H9 (cell line): ENCODE measurements at regions not wholly inside any gene's neighbourhood (a gene's known extent, or its start where the extent isn't known, plus 50 kb on each side); places are given as distances from the start of the nearest gene placed in this dataset.

Source experiments
- DNase-seq: peaks from one replicate; pipeline ENCODE4 v3.0.0-alpha.2; 2017
- H2AFZ ChIP-seq: one replicate; pipeline ENCODE4 v1.6.1; 2013; ENCODE audit warnings: mild to moderate bottlenecking, low read length, control low read depth, moderate library complexity
- H2AK5ac ChIP-seq: 2 replicates; pipeline ENCODE4 v1.6.1; 2013; ENCODE audit warnings: low read length, control low read depth, mixed read lengths; ENCODE audit not compliant: insufficient read length
- H2BK120ac ChIP-seq: one replicate; pipeline ENCODE4 v1.6.1; 2013; ENCODE audit warnings: low read depth, mild to moderate bottlenecking, low read length, control low read depth, inconsistent platforms; ENCODE audit not compliant: poor library complexity, severe bottlenecking
- H2BK12ac ChIP-seq: 2 replicates; pipeline ENCODE4 v1.6.1; 2013; ENCODE audit warnings: low read length, control low read depth, mixed read lengths, low read depth; ENCODE audit not compliant: insufficient read length
- H2BK15ac ChIP-seq: 2 replicates; pipeline ENCODE4 v1.6.1; 2013; ENCODE audit warnings: low read depth, low read length, control low read depth
- H2BK20ac ChIP-seq: one replicate; pipeline ENCODE4 v1.6.1; 2013; ENCODE audit warnings: low read depth, mild to moderate bottlenecking, low read length, control low read depth, inconsistent platforms; ENCODE audit not compliant: poor library complexity, severe bottlenecking
- H2BK5ac ChIP-seq: 2 replicates; pipeline ENCODE4 v1.6.1; 2013; ENCODE audit warnings: low read length, control low read depth, mixed read lengths; ENCODE audit not compliant: insufficient read length
- H3K14ac ChIP-seq: 2 replicates; pipeline ENCODE4 v1.6.1; 2013; ENCODE audit warnings: low read length, control low read depth; ENCODE audit not compliant: insufficient read depth
- H3K18ac ChIP-seq: 2 replicates; pipeline ENCODE4 v1.6.1; 2013; ENCODE audit warnings: low read depth, mild to moderate bottlenecking, mixed read lengths, low read length, control low read depth; ENCODE audit not compliant: insufficient read length
- H3K23ac ChIP-seq: 2 replicates; pipeline ENCODE4 v1.6.1; 2013; ENCODE audit warnings: low read length, control low read depth, mixed read lengths, low read depth; ENCODE audit not compliant: insufficient read length
- H3K23me2 ChIP-seq: 2 replicates; pipeline ENCODE4 v1.6.1; 2013; ENCODE audit warnings: low read depth, mild to moderate bottlenecking, mixed read lengths, low read length, control low read depth; ENCODE audit not compliant: insufficient read length, poor library complexity, severe bottlenecking
- H3K27ac ChIP-seq: 2 replicates; pipeline ENCODE4 v1.5.1; 2013; ENCODE audit warnings: low read length, control low read depth, mixed read lengths, low read depth; ENCODE audit not compliant: insufficient read length
- H3K27me3 ChIP-seq: 2 replicates; pipeline ENCODE4 v1.6.1; 2013; ENCODE audit warnings: low read length, control low read depth, inconsistent platforms; ENCODE audit not compliant: insufficient read depth
- H3K4ac ChIP-seq: 2 replicates; pipeline ENCODE4 v1.6.1; 2013; ENCODE audit warnings: low read depth, mild to moderate bottlenecking, control low read depth, inconsistent platforms, low read length, moderate library complexity
- H3K4me1 ChIP-seq: 2 replicates; pipeline ENCODE4 v1.6.1; 2013; ENCODE audit warnings: low read length, control low read depth, inconsistent platforms; ENCODE audit not compliant: insufficient read depth
- H3K4me2 ChIP-seq: 2 replicates; pipeline ENCODE4 v1.6.1; 2013; ENCODE audit warnings: low read length, control low read depth, mixed read lengths; ENCODE audit not compliant: insufficient read length, insufficient read depth
- H3K56ac ChIP-seq: 2 replicates; pipeline ENCODE4 v1.6.1; 2013; ENCODE audit warnings: low read depth, mild to moderate bottlenecking, mixed read lengths, low read length, control low read depth; ENCODE audit not compliant: insufficient read length
- H3K79me1 ChIP-seq: 2 replicates; pipeline ENCODE4 v1.6.1; 2013; ENCODE audit warnings: low read depth, mild to moderate bottlenecking, moderate library complexity, low read length, control low read depth, inconsistent platforms; ENCODE audit not compliant: insufficient read depth, poor library complexity, severe bottlenecking
- H3K79me2 ChIP-seq: 2 replicates; pipeline ENCODE4 v1.6.1; 2013; ENCODE audit warnings: low read length, control low read depth, inconsistent platforms; ENCODE audit not compliant: insufficient read depth
- H3K9ac ChIP-seq: 2 replicates; pipeline ENCODE4 v1.6.1; 2013; ENCODE audit warnings: low read length, control low read depth, mixed read lengths; ENCODE audit not compliant: insufficient read length; ENCODE audit errors: extremely low read depth
- H3K9me3 ChIP-seq: one replicate; pipeline ENCODE4 v1.6.1; 2013; ENCODE audit warnings: low read depth, low read length, inconsistent platforms; ENCODE audit not compliant: control insufficient read depth
- H3T11ph ChIP-seq: one replicate; pipeline ENCODE4 v1.6.1; 2013; ENCODE audit warnings: mild to moderate bottlenecking, low read length, control low read depth, inconsistent platforms
- H4K20me1 ChIP-seq: one replicate; pipeline ENCODE4 v1.6.1; 2013; ENCODE audit not compliant: control insufficient read depth, insufficient read length, insufficient read depth
- H4K5ac ChIP-seq: 2 replicates; pipeline ENCODE4 v1.6.1; 2013; ENCODE audit warnings: low read depth, mild to moderate bottlenecking, mixed read lengths, low read length, control low read depth; ENCODE audit not compliant: insufficient read length
- H4K8ac ChIP-seq: replicated peaks from 2 replicates; pipeline ENCODE4 v1.6.1; 2013; ENCODE audit warnings: low read length, control low read depth, mixed read lengths, low read depth; ENCODE audit not compliant: insufficient read length
- H4K91ac ChIP-seq: 2 replicates; pipeline ENCODE4 v1.6.1; 2013; ENCODE audit warnings: low read depth, mild to moderate bottlenecking, moderate library complexity, mixed read lengths, low read length, control low read depth; ENCODE audit not compliant: insufficient read length
- H3K27ac Mint-ChIP-seq, 3 experiments: 2 replicates in 2 of 3; 3 replicates in 1 of 3; pipeline ENCODE4 v1.8.0; 2020 to 2021; ENCODE audit warnings: mixed read lengths in 3 of 3, mild to moderate bottlenecking in 1 of 3, moderate library complexity in 1 of 3
- H3K27me3 Mint-ChIP-seq: 2 replicates; pipeline ENCODE4 v1.8.0; 2021; ENCODE audit warnings: low read depth, mild to moderate bottlenecking, moderate library complexity, mixed read lengths
- H3K36me3 Mint-ChIP-seq, 3 experiments: 2 replicates in 2 of 3; 3 replicates in 1 of 3; pipeline ENCODE4 v1.8.0; 2020 to 2021; ENCODE audit warnings: low read depth in 3 of 3, mixed read lengths in 3 of 3; ENCODE audit not compliant: insufficient read depth in 1 of 3
- H3K4me1 Mint-ChIP-seq, 2 experiments: 2 replicates each; pipeline ENCODE4 v1.8.0; 2020; ENCODE audit warnings: mixed read lengths in 2 of 2
- H3K4me3 Mint-ChIP-seq, 2 experiments: 2 replicates in 1 of 2; 3 replicates in 1 of 2; pipeline ENCODE4 v1.8.0; 2020 to 2021; ENCODE audit warnings: mild to moderate bottlenecking in 2 of 2, mixed read lengths in 2 of 2, moderate library complexity in 1 of 2
- H3K9me3 Mint-ChIP-seq, 2 experiments: 2 replicates in 1 of 2; 3 replicates in 1 of 2; pipeline ENCODE4 v1.8.0; 2020; ENCODE audit warnings: mild to moderate bottlenecking in 2 of 2, mixed read lengths in 2 of 2, moderate library complexity in 1 of 2
- WGBS: extraction: QIAGEN DNeasy Blood & Tissue Kit; methylation state at CpG from one replicate; pipeline ENCODE4 v1.1.7; 2013; ENCODE audit warnings: missing lambda C conversion rate, low lambda C conversion rate, mixed read lengths; ENCODE audit not compliant: insufficient read length; ENCODE audit errors: extremely low coverage; 5-methylcytosine and 5-hydroxymethylcytosine counted together
- TF ChIP-seq, protein P1 (sequence below): fragments of 200-600 bp; sonication (generic); conservative IDR thresholded peaks from 3 replicates; pipeline ENCODE4 v1.8.0; 2021; ENCODE audit warnings: antibody characterized with exemption, mild to moderate bottlenecking

DNA sequence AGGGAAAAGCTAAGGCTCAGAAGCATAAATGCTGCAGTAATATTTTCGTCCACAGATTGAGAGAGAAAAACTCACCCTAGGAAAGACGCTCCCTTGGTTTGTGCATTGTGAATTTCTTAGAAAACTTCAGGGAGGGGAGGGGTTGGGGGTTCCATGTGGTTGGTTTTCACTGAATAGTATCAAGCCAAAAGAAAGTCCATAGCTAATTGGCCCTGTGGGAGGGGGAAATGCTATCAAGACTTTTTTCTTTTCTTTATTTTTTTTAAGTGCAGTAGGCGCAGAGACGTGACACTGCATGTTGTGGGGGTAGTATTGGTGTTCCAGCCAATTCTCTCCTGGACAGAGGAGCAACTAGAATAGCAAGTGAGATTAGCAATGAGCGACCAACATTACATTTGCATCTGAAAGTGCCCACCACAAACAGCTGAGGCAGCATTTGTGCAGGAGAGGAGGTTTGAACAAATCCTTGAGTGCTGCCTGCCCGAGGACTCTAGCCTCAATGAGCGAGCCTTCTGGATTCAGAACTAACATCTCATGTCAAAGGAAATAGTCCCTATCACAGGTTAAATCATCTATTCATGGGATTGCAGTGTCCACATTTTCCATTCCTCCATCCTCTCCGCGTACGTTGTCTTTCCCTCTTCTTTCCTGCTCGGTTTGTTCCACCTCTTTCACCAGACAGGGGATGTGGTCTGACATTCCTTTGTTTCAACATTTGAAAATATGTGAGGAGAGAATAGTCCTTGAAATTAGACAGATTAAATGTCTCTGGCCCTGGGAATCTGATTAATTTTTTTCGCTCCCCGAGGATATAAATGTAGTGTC is 118.0 kb upstream of the MARK1 start:
- H3K9me3 Mint-ChIP-seq, result peaks cover 14 to 16% of the 10 kb centered on the region in 2 experiments; a peak in 4 of 5 replicates
- Histone ChIP-seq H3K27me3 (no peaks in the 10 kb centered on the region), H4K20me1 (no peaks in the 10 kb centered on the region), H3K56ac (no peak overlapping the region), H3K23ac (no peak overlapping the region), H3K79me2 (no peaks in the 10 kb centered on the region), H3K14ac (no peak overlapping the region), H3T11ph (no peak overlapping the region), H4K91ac (no peak overlapping the region), H3K27ac (no peak overlapping the region), H4K5ac (no peak overlapping the region), H3K9ac (no peak overlapping the region), H3K9me3 (no peaks in the 10 kb centered on the region), H2BK20ac (no peak overlapping the region), H2BK15ac (no peak overlapping the region), H3K4me2 (no peak overlapping the region), H3K18ac (no peak overlapping the region), H3K4me1 (peaks cover 7% of the 10 kb centered on the region; the same call in 1 of the 2 replicates), H3K4ac (no peak overlapping the region), H2AFZ (no peak overlapping the region), H2BK5ac (no peak overlapping the region), H2BK12ac (no peak overlapping the region), H3K79me1 (no peaks in the 10 kb centered on the region), H2BK120ac (no peak overlapping the region), H4K8ac (no peak overlapping the region), H2AK5ac (no peak overlapping the region), H3K23me2 (no peaks in the 10 kb centered on the region)
- DNase-seq, result no peak
- peaks cover 3% of the 10 kb centered on the region for H3K27me3 Mint-ChIP-seq
- H3K27ac Mint-ChIP-seq, result peak overlapping the region; percentile 16 to 89 (median 37); a peak in 4 of 7 replicates
- WGBS, result no CpG with 5 or more reads among the region's 13 CpGs
- TF ChIP-seq, protein P1, sequence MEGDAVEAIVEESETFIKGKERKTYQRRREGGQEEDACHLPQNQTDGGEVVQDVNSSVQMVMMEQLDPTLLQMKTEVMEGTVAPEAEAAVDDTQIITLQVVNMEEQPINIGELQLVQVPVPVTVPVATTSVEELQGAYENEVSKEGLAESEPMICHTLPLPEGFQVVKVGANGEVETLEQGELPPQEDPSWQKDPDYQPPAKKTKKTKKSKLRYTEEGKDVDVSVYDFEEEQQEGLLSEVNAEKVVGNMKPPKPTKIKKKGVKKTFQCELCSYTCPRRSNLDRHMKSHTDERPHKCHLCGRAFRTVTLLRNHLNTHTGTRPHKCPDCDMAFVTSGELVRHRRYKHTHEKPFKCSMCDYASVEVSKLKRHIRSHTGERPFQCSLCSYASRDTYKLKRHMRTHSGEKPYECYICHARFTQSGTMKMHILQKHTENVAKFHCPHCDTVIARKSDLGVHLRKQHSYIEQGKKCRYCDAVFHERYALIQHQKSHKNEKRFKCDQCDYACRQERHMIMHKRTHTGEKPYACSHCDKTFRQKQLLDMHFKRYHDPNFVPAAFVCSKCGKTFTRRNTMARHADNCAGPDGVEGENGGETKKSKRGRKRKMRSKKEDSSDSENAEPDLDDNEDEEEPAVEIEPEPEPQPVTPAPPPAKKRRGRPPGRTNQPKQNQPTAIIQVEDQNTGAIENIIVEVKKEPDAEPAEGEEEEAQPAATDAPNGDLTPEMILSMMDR, result no peak
- H3K36me3 Mint-ChIP-seq, result peaks cover 0 to 20% (median 5%) of the 10 kb centered on the region in 3 experiments; a peak in 6 of 7 replicates
- H3K4me3 Mint-ChIP-seq, result no peak overlapping the region; a peak in 3 of 5 replicates
- peaks cover 24 to 26% of the 10 kb centered on the region in 2 experiments for H3K4me1 Mint-ChIP-seq
